Transverse colon (tissue), 3 donors: ENCODE measurements at regions not wholly inside any gene's neighbourhood (a gene's known extent, or its start where the extent isn't known, plus 50 kb on each side); places are given as distances from the start of the nearest gene placed in this dataset.

Source experiments
- CTCF ChIP-seq, 5 experiments: fragments of 200-600 bp in 3 of 5; fragments of 450-650 bp in 2 of 5; sonication (generic) in 3 of 5; IDR thresholded peaks; 1 replicate in 2 of 5; 2 replicates in 3 of 5; pipeline ENCODE4 v1.5.1; 2016 to 2017; ENCODE audit warnings: antibody characterized with exemption in 5 of 5, inconsistent platforms in 3 of 5, mild to moderate bottlenecking in 2 of 5, moderate library complexity in 1 of 5
- POLR2A ChIP-seq: fragments of 450-650 bp; IDR thresholded peaks from one replicate; pipeline ENCODE4 v1.6.1; 2016; ENCODE audit warnings: antibody characterized with exemption, mild to moderate bottlenecking, moderate library complexity

- no peak for TF ChIP-seq CTCF (IDR thresholded peaks at IDR 0.05)
- no peak for TF ChIP-seq POLR2A
Observed at GRCh38 chr12:58196971-58197370, 255.6 kb downstream of the ATP23 start.
